Smooth muscle cell (in vitro differentiated cells): ENCODE measurements at regions not wholly inside any gene's neighbourhood (a gene's known extent, or its start where the extent isn't known, plus 50 kb on each side); places are given as distances from the start of the nearest gene placed in this dataset.

Source experiments
- DNase-seq: peaks from one replicate; lab custom pipeline; 2025; ENCODE audit not compliant: unreplicated experiment; lab: John Stamatoyannopoulos, UW
- H2AFZ ChIP-seq: fragments of 200-600 bp; sonication (generic); 2 replicates; pipeline ENCODE4 v1.6.0; 2016; ENCODE audit warnings: antibody characterized with exemption, low read depth, mild to moderate bottlenecking
- H3F3A ChIP-seq: fragments of 200-600 bp; sonication (generic); 2 replicates; pipeline ENCODE4 v1.6.0; 2017; ENCODE audit warnings: antibody characterized with exemption, low read depth
- H3K27ac ChIP-seq: fragments of 200-600 bp; sonication (generic); 2 replicates; pipeline ENCODE4 v1.5.1; 2016; ENCODE audit warnings: low read depth, mild to moderate bottlenecking
- H3K27me3 ChIP-seq: fragments of 200-600 bp; sonication (generic); 2 replicates; pipeline ENCODE4 v1.6.1; 2016; ENCODE audit warnings: low read depth, mild to moderate bottlenecking
- H3K36me3 ChIP-seq: fragments of 200-600 bp; sonication (generic); 2 replicates; pipeline ENCODE4 v1.5.1; 2016; ENCODE audit warnings: low read depth
- H3K4me1 ChIP-seq: fragments of 200-600 bp; sonication (generic); 2 replicates; pipeline ENCODE4 v1.5.1; 2016; ENCODE audit warnings: low read depth
- H3K4me2 ChIP-seq: fragments of 200-600 bp; sonication (generic); 2 replicates; pipeline ENCODE4 v1.6.0; 2016; ENCODE audit warnings: mild to moderate bottlenecking
- H3K4me3 ChIP-seq: fragments of 200-600 bp; sonication (generic); 2 replicates; pipeline ENCODE4 v1.5.1; 2016; ENCODE audit warnings: mild to moderate bottlenecking
- H3K79me2 ChIP-seq: fragments of 200-600 bp; sonication (generic); 2 replicates; pipeline ENCODE4 v1.6.0; 2016; ENCODE audit warnings: low read depth, mild to moderate bottlenecking
- H3K9ac ChIP-seq: fragments of 200-600 bp; sonication (generic); 2 replicates; pipeline ENCODE4 v1.6.0; 2016; ENCODE audit warnings: low read depth
- H3K9me3 ChIP-seq: fragments of 200-600 bp; sonication (generic); replicated peaks from 2 replicates; pipeline ENCODE4 v1.5.1; 2016; ENCODE audit warnings: low read depth
- H4K20me1 ChIP-seq: fragments of 200-600 bp; sonication (generic); 2 replicates; pipeline ENCODE4 v1.6.0; 2016; ENCODE audit warnings: low read depth
- CTCF ChIP-seq: fragments of 200-600 bp; sonication (generic); IDR thresholded peaks from 2 replicates; pipeline ENCODE4 v1.5.1; 2017; ENCODE audit warnings: borderline replicate concordance, mild to moderate bottlenecking, antibody characterized with exemption; ENCODE audit not compliant: insufficient read depth, poor library complexity, severe bottlenecking
- WGBS: methylation state at CpG from one replicate; pipeline ENCODE4 v1.1.7; 2016; ENCODE audit warnings: low lambda C conversion rate; 5-methylcytosine and 5-hydroxymethylcytosine counted together

GRCh38 chr2:37466533-37467222 lies 122.2 kb downstream of the QPCT start:
- H3K9ac ChIP-seq: no peak overlapping the region
- H3K36me3 ChIP-seq: no peaks in the 10 kb centered on the region
- no peak overlapping the region for H3K4me2 ChIP-seq
- H2AFZ ChIP-seq: no peak overlapping the region
- no peaks in the 10 kb centered on the region for H3K79me2 ChIP-seq
- H3K9me3 ChIP-seq: no peaks in the 10 kb centered on the region
- peaks cover under 1% of the 10 kb centered on the region for H3F3A ChIP-seq
- no peak overlapping the region for H3K4me3 ChIP-seq
- WGBS: 67% methylated on average over 1 of the region's 1 CpG
- DNase-seq: no peak
- no peak for TF ChIP-seq CTCF
- H4K20me1 ChIP-seq: no peaks in the 10 kb centered on the region
- no peaks in the 10 kb centered on the region for H3K27me3 ChIP-seq
- no peaks in the 10 kb centered on the region for H3K4me1 ChIP-seq
- H3K27ac ChIP-seq: no peak overlapping the region

- 90% methylated on average over 4 of the region's 4 CpGs for WGBS
- Histone ChIP-seq H4K20me1 (no peaks in the 10 kb centered on the region), H3K4me1 (no peaks in the 10 kb centered on the region), H3K27ac (no peak overlapping the region), H3K36me3 (no peaks in the 10 kb centered on the region), H3K27me3 (no peaks in the 10 kb centered on the region), H2AFZ (no peak overlapping the region), H3K79me2 (no peaks in the 10 kb centered on the region), H3F3A (no peaks in the 10 kb centered on the region), H3K9ac (no peak overlapping the region), H3K4me2 (no peak overlapping the region), H3K9me3 (no peaks in the 10 kb centered on the region), H3K4me3 (no peak overlapping the region)
- no peak for DNase-seq
- TF ChIP-seq CTCF: no peak
These were observed 123.7 kb downstream of the QPCT start for GRCh38 chr2:37468170-37468569.

GRCh38 chr2:37469126-37469525 lies 124.7 kb downstream of the QPCT start:
- no peaks in the 10 kb centered on the region for H4K20me1 ChIP-seq
- H2AFZ ChIP-seq: no peak overlapping the region
- H3K4me3 ChIP-seq: no peak overlapping the region
- H3K27ac ChIP-seq: no peak overlapping the region
- TF ChIP-seq CTCF: no peak
- no peaks in the 10 kb centered on the region for H3K36me3 ChIP-seq
- no peaks in the 10 kb centered on the region for H3K9me3 ChIP-seq
- H3K9ac ChIP-seq: no peak overlapping the region
- no peaks in the 10 kb centered on the region for H3K4me1 ChIP-seq
- no peaks in the 10 kb centered on the region for H3K27me3 ChIP-seq
- 94% methylated on average over 1 of the region's 1 CpG for WGBS
- H3K79me2 ChIP-seq: no peaks in the 10 kb centered on the region
- no peaks in the 10 kb centered on the region for H3F3A ChIP-seq
- DNase-seq: no peak
- no peak overlapping the region for H3K4me2 ChIP-seq

- H3K4me1 ChIP-seq: no peaks in the 10 kb centered on the region
- no peak for DNase-seq
- peak overlapping the region; percentile 72 for H3K27ac ChIP-seq
- WGBS: 97% methylated on average over 1 of the region's 1 CpG
- H3K9ac ChIP-seq: no peak overlapping the region
- no peak overlapping the region for H2AFZ ChIP-seq
- no peaks in the 10 kb centered on the region for H4K20me1 ChIP-seq
- no peak for TF ChIP-seq CTCF
- H3K27me3 ChIP-seq: no peaks in the 10 kb centered on the region
- H3K79me2 ChIP-seq: no peaks in the 10 kb centered on the region
- no peak overlapping the region for H3K4me3 ChIP-seq
- no peaks in the 10 kb centered on the region for H3K36me3 ChIP-seq
- H3K4me2 ChIP-seq: no peak overlapping the region
- H3K9me3 ChIP-seq: no peaks in the 10 kb centered on the region
- H3F3A ChIP-seq: no peaks in the 10 kb centered on the region
These were observed 126.7 kb downstream of the QPCT start for GRCh38 chr2:37471104-37471503.
